ENCODE measurements at regions not wholly inside any gene's neighbourhood (a gene's known extent, or its start where the extent isn't known, plus 50 kb on each side); places are given as distances from the start of the nearest gene placed in this dataset.

- peak; percentile 30 for DNase-seq
Observed at GRCh38 chr14:89626233-89626806, 209.3 kb upstream of the FOXN3 start.

GRCh38 chr14:89625731-89626232, 208.7 kb upstream of the FOXN3 start:
- DNase-seq = no peak

- no peak for DNase-seq
Observed at GRCh38 chr14:89625244-89625713, 208.2 kb upstream of the FOXN3 start.

- DNase-seq = no peak
Observed at GRCh38 chr14:89624500-89625156, 207.6 kb upstream of the FOXN3 start.

DNA sequence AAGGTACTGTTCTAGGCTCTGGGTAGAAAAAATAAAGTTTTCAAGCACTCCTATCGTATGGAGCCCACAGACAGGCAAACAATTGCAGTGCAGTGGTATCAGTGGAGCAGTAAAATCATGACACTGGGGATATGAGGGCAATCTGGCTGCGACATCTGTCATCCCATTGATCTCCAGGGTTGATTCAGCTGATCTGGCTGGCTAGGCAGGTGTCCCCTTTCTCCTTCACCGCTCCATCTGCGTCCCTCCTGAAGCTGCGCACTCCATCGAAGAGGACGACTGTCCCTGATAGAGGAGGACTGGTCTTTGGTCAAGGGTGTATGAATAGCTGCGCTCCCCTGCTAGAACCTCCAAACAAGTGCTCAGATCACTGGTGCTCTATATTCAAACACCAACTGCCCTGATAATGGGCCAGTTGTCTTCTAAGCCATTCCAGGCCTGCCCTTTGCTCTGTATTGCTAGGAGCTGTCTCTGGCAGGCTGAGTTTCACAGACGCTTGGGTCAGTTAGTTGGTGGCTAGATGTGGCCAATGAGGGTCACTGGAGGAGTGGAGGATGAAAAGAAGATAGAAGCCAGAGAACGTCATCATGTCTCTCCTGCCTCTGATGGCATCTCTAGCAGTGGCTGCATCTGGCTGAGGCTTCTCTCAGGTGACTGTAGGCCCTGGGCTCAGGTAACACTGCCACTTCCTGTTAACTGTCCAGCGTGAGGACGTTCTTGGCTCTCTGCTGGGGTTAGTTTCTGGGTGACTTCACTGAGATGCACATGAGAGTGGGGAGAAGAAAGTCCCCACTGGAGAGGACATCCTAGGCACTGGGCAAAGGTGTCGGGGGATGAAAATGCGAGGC, 205.0 kb upstream of the FOXN3 start:
- DNase-seq = no peak

DNA sequence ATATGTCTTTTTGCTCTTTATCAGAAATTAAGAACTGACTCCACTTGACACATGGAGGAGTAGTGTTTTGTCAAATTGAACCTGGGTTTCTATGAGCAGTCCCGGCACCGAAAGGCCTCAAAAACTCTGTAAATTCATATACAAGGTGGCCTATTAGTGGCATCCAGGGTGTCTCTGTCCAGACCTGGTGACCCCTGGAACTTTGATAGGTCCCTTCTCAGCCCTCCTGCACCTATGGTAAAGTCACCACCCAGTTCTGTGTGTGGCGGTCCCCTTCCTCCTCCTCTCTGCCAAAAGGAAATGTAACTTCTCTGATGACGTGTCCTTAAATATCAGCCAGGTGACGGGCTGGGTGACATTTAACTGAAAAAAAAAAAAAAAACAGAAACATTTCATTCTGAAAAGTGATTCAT, 204.0 kb upstream of the FOXN3 start:
- no peak for DNase-seq

DNA sequence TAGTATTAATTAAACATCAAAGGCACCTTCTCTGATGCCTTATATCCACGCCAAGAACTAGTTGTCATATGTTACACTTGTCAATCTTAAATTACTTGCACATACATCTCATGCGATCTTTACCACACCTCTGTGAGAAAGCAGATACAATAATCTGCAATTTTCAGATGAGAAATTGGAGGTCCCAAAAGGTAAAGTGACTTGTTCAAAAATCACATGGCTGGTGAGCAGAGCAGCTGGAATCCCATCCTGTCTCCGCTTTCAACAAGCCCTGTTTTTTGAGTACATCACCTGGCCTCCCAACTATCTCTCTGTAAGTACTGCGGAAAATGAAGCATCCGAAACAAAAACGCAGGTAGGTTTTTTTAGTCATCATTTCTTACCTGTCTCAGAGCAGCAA, 203.4 kb upstream of the FOXN3 start:
- DNase-seq = no peak

DNA sequence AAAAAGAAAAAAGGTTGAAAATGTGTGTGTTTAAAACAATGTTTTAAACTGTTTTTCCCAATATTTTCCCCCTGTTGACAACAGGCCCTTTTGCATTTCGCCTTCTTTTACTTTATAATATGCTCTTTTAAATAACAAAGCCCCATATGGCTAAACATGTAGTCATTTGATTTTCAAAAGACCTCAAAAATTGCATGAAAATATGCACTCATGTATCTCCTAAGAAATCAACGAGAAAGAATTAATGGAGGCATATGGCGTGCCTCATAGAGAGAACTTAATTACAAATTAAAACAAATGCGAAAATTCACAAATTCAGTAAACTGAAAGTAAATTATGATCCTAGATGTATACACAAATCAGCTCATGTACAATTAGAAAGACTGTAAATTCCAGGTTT, 202.6 kb upstream of the FOXN3 start:
- no peak for DNase-seq

DNA sequence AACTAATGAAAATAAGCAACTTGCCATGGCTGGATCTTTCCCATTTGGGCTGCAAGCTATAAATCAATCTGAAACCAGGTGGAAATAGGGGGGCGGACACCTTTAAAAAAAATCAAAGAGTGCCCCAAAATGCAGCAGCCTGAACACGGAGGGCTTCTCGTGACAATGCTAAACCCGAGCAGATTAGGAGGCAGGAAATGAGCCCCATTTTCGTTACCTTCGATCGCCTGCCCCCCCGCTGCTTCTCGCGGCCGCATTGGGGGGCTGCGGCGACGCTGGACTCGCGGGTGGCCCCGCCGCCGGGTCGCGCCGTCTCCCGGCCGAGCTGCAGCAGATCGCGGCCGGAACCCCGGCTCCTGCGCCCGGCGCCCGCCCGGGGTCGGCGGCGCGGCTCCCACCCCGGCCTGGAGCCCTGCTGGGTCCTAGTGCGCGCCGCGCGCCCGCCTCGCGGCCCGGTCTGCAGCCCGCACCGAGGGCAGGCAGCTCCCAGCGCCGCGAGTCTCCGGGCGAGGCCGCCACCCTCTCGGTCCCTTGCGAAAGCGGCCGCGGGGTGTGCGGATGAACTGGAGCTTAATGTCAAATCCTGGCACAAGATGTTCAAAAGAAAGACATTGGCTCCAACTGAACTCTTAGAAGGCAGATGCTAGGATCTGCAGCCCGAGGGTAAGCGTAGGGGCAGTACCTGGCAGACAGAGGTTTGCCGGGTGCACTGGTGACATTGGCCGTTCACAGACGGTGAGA, 201.9 kb upstream of the FOXN3 start:
- DNase-seq = peak; percentile 56

GRCh38 chr14:89618330-89618708, 201.3 kb upstream of the FOXN3 start:
- DNase-seq = peak; percentile 34

- DNase-seq = no peak
Observed at GRCh38 chr14:89617481-89618329, 200.7 kb upstream of the FOXN3 start.

GRCh38 chr14:89616852-89617341, 199.9 kb upstream of the FOXN3 start:
- DNase-seq = no peak

GRCh38 chr14:89616425-89616824, 199.4 kb upstream of the FOXN3 start:
- DNase-seq = no peak

- DNase-seq = no peak
Observed at GRCh38 chr14:89615421-89615820, 198.4 kb upstream of the FOXN3 start.

DNA sequence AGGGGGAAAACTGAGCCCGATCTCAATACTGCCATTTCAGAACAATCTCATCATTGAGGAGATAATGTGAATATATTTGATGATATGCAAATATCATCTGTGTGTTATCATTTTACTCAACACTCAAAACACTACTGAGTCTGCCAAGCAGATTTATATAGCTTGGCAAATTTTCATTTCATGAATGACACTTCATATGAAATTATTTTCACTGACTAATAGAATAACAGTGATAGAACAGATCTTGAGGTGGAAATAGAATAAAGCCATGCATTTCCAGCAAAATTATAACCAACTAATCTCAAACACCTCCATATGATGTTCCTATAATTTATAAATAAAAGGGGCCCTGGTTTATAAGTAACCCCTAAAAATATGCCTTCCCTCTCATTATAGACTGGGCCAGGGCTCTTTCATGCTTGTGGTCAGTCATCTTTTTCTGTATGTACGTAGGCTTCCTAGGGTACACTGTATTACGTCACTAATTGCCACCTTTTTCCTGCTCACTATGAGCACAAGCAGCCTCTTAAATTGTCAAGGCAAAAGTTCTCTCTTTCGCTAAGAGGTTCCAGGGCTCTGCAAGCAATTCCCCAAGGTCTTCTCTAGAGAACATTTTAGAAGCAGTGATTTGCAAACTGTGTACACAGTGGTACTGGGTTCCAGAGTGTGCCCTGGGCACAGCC, 197.1 kb upstream of the FOXN3 start:
- no peak for DNase-seq

DNA sequence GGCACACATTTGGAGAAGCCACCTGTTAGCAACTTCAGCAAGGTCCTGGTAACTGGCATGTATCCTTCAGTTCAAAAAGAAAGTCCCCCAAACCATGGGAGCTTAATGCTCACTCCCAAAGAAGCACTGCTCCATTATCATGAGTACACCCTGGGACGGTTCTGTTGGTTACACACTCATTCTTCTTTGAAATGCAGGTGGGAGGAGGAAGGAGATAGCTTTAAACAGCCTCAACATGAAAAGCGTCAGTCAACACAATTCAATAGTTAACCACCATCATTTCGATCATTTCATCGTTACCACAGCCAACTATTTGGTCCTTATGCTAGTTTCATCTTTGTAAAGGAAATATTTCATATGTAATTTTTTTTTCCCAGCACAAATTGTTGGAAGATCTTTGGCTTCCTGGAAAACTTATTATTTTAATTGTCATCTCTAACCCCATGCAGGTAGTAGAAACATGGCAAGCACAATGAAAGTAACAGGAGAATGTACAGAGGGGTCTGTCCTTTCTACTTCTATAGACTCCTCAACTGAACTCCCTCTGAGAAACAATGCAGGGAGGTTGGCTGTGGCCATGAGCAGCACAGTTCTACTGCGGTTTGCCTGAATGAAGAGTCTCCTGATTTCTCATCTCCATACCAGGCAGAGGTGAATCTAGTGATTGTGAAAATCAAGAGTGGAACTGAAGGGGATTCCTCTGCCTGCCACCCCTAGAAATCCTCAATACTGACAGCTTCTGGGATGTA, 196.4 kb upstream of the FOXN3 start:
- no peak for DNase-seq

DNA sequence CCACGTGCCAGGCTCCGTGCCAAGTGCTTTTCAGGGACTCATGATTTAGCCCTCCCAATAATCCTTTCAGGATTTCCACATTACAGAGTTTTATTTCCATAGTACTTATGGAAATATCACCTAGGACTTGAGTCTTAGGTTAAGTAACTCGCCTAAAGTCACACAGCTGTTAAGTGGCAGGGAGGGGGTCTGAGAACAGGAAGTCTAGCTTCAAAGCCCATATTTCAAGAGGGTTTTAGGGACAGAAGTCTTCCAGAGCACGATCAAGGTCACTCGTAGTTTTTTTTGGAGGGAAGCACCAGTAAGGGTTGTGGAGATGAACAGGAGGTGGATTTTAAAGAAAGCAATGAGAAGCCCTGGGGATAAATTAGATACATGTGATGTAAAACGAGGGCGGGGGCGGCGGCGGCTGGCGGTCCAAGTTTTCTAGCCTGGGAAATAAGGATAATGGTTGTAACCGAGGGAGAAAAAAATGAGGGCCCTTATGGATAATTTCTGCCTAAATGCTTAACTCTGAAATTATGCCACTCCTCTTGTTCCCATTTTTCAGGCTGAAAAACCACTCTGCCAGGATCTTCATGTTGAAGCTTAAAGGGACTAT, 192.6 kb upstream of the FOXN3 start:
- DNase-seq = no peak

DNA sequence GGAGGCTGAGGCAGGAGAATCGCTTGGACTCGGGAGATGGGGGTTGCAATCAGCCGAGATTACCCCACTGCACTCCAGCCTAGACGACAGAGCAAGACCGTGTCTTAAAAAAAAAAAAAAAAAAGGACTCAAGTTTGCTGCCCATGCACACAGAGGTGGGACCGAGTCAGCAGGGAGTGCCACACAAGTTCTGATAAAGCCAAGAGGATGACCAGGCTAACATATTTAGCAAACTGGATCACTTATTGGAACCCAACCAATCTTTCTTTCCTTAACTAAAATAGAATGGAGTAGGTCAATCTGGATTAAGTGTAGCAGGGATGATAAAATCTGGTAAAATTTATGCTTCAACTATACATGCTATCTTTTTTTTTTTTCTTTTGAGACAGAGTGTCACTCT, 190.4 kb upstream of the FOXN3 start:
- DNase-seq = no peak

DNA sequence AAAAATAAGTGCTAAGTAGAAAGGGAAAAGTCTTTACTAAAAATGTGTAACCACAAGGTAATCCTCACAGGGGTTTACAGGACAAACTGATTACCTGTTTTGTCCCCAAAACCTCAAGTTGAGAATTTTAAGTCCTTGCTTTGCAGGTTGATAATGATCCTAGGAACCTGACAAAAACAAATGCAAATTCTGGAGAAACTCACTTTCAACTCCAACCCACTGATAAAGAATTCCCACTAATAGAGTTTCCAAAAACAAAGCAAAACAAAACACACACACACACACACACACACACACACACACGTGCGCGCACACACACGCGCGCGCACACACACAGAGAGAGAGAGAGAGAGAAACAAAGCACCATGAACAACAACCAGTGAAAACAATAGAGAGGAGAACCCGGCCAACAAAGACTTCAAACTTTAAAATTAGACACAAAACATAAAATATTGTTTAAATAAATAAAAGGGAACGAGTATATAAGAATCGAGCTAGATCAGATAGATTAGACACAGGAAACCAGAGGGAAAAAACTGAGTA, 187.0 kb upstream of the FOXN3 start:
- no peak for DNase-seq

All from MV-4-11 (cell line).